ENCODE measurements at regions not wholly inside any gene's neighbourhood (a gene's known extent, or its start where the extent isn't known, plus 50 kb on each side); places are given as distances from the start of the nearest gene placed in this dataset.

GRCh38 chr18:27762054-27762453 lies 414.9 kb downstream of the CDH2 start:
- H2BK5ac ChIP-seq (ENCODE audit: low read depth, low read length, poor library complexity, severe bottlenecking): no peak overlapping the region
- H3K27me3 ChIP-seq (ENCODE audit: control insufficient read depth, insufficient read depth, low read length): no peaks in the 10 kb centered on the region
- H3K4ac ChIP-seq (ENCODE audit: low read depth, low read length): no peak overlapping the region
- H3K79me1 ChIP-seq (ENCODE audit: low read depth in 1 of 2, low read length in 2 of 2): no peaks in the 10 kb centered on the region
- H3K4me2 ChIP-seq (ENCODE audit: low read depth, low read length): no peak overlapping the region
- H3K4me3 ChIP-seq (ENCODE audit: insufficient read depth, low read depth, low read length): no peak overlapping the region
- H4K91ac ChIP-seq (ENCODE audit: insufficient read depth, low read depth, low read length): no peak overlapping the region
- intact Hi-C loops (cut with micrococcal nuclease) (no loop called here), in situ Hi-C loops (cut with MboI; ENCODE audit: low sequenced_read_pairs) (no loop called here), dilution Hi-C loops (cut with HindIII; ENCODE audit: low sequenced_read_pairs, unreplicated experiment) (no loop called here)
- DNase-seq (no peak), ATAC-seq (ENCODE audit: low read depth) (no peak)
- no peaks in the 10 kb centered on the region for H4K20me1 ChIP-seq (ENCODE audit: insufficient read depth, low read length)
- no peak overlapping the region for H2BK15ac ChIP-seq (ENCODE audit: low read depth, low read length)
- H3K4me1 ChIP-seq (ENCODE audit: control insufficient read depth, insufficient read depth, low read length): no peaks in the 10 kb centered on the region
- no peak overlapping the region for H3K14ac ChIP-seq (replicated peaks; ENCODE audit: low read depth, low read length)
- ChIA-PET POLR2A (ENCODE audit: unreplicated experiment) (no interaction called here), CTCF (no interaction called here)
- no peak overlapping the region for H3K56ac ChIP-seq (ENCODE audit: extremely low read depth, insufficient read depth, low read length)
- no peak overlapping the region for H3K27ac ChIP-seq (ENCODE audit: insufficient read depth, low read length)
- H2AFZ ChIP-seq (replicated peaks; ENCODE audit: low read length, poor library complexity): no peak overlapping the region
- H3K23ac ChIP-seq (ENCODE audit: low read depth, low read length): no peak overlapping the region
- no peak overlapping the region for H2AK5ac ChIP-seq (ENCODE audit: low read depth, low read length)
- H3K36me3 ChIP-seq (ENCODE audit: control insufficient read depth, insufficient read depth, low read length): no peaks in the 10 kb centered on the region
- no peak overlapping the region for H3K9ac ChIP-seq (ENCODE audit: low read depth, low read length)
- no peak overlapping the region for H4K8ac ChIP-seq (ENCODE audit: low read depth in 2 of 2, low read length in 2 of 2)
- TF ChIP-seq SMC3 (IDR thresholded peaks at IDR 0.05; ENCODE audit: low read depth, low read length) (no peak), USF2 (IDR thresholded peaks at IDR 0.05; ENCODE audit: low read depth, low read length) (no peak), POLR2A (IDR thresholded peaks at IDR 0.05; ENCODE audit: low read depth, low read length) (no peak), CHD1 (IDR thresholded peaks at IDR 0.05; ENCODE audit: low read depth, low read length) (no peak)
- no peaks in the 10 kb centered on the region for H3K9me1 ChIP-seq (ENCODE audit: insufficient read depth, low read length)
- no peak overlapping the region for H2BK120ac ChIP-seq (ENCODE audit: low read depth, low read length)
- H2BK20ac ChIP-seq (ENCODE audit: low read depth, low read length): no peak overlapping the region
- BruUV-seq (replicated peaks): no TSS peak
- no peaks in the 10 kb centered on the region for H3K9me3 ChIP-seq (ENCODE audit: control insufficient read depth, insufficient read depth, low read length)
- no CpG with 5 or more reads among the region's 4 CpGs for WGBS, 2 experiments (ENCODE audit: extremely low coverage in 2 of 2, insufficient read length in 1 of 2)
- no peak overlapping the region for H2AK9ac ChIP-seq (replicated peaks; ENCODE audit: low read depth, low read length, poor library complexity)
- no peak overlapping the region for H4K5ac ChIP-seq (ENCODE audit: low read depth, low read length)
- no peak overlapping the region for H3K18ac ChIP-seq (ENCODE audit: low read depth, low read length)
